Activated CD4-positive, alpha-beta T cell treated with anti-CD3 and anti-CD28 coated beads, Interleukin-10, Interleukin-2, amounts not matched to agents 100 ng/mL and 50 ng/mL, durations not matched to agents 16 hours and 8 hours (primary cell): ENCODE measurements at regions not wholly inside any gene's neighbourhood (a gene's known extent, or its start where the extent isn't known, plus 50 kb on each side); places are given as distances from the start of the nearest gene placed in this dataset.
"Not testable (repeated sequence)": the region's sequence is repeated elsewhere in the genome, so short reads cannot be mapped to it uniquely, and the experiment has no call there.

Experiments used
- DNase-seq: peaks from one replicate; pipeline ENCODE4 v3.0.0-alpha.2; 2020

- no peak for DNase-seq
These were observed 81.3 kb upstream of the BHLHE40 start for GRCh38 chr3:4897765-4898453.

- peak; percentile 78 for DNase-seq
These were observed 80.6 kb upstream of the BHLHE40 start for GRCh38 chr3:4898454-4899313.

- no peak for DNase-seq
These were observed 79.5 kb upstream of the BHLHE40 start for GRCh38 chr3:4899710-4900109.

GRCh38 chr3:4900298-4900697 is 78.9 kb upstream of the BHLHE40 start:
- DNase-seq, result peak; percentile 73

- no peak for DNase-seq
These were observed 74.2 kb upstream of the BHLHE40 start for GRCh38 chr3:4904811-4905695.

GRCh38 chr3:4906107-4906621 is 73.1 kb upstream of the BHLHE40 start:
- DNase-seq, result peak; percentile 49

GRCh38 chr3:4907050-4907449 is 72.2 kb upstream of the BHLHE40 start:
- no peak for DNase-seq

- no peak for DNase-seq
These were observed 71.4 kb upstream of the BHLHE40 start for GRCh38 chr3:4907643-4908432.

GRCh38 chr3:4908433-4909156 is 70.6 kb upstream of the BHLHE40 start:
- DNase-seq, result peak; percentile 73

GRCh38 chr3:4914464-4914863 is 64.8 kb upstream of the BHLHE40 start:
- no peak for DNase-seq

GRCh38 chr3:4921589-4921988 is 57.6 kb upstream of the BHLHE40 start:
- DNase-seq, result not testable (repeated sequence)

GRCh38 chr3:4926892-4927291 is 52.3 kb upstream of the BHLHE40 start:
- DNase-seq, result no peak

GRCh38 chr3:4928277-4928789 is 50.9 kb upstream of the BHLHE40 start:
- DNase-seq, result no peak
